DMS79 treated with DMSO at 0.1 percent for 48 hours (cell line): ENCODE measurements at regions not wholly inside any gene's neighbourhood (a gene's known extent, or its start where the extent isn't known, plus 50 kb on each side); places are given as distances from the start of the nearest gene placed in this dataset.
A peak's percentile ranks its signal among the peaks of the same experiment; 100 is the strongest.

Experiments
- DNase-seq: peaks from one replicate; lab custom pipeline; 2025; lab: John Stamatoyannopoulos, UW

DNA sequence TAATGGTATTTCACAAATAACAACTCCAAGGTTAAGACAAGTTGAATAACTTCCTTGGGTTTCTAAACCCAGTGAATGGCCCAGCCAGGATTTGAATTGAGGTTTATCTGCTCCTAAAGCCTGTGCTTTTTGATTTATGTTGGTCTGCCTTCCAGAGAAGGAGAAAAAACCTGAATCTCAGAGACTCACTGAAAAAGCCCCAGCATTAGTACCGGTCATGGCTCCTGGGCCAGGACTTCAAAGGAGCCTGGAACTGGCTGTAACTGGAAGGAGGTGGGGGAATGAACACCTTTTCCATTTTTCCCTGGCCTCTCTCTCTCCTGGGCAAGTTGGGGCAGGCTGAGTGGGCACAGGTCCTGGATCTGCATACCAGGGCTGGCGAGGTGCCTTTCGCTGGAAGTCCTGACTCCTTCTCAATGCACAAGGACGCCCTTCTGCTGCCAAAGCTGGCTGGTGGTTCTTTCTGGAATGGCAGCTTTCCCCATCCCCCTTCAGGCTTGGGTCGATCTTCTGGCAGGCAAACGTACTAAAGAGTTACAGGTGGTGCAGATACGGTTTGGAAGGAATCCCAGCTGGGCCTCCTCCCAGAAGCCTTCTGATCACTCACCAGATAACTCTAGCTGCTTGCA, 268.2 kb downstream of the PTEN start:
- peak; percentile 67 for DNase-seq

DNA sequence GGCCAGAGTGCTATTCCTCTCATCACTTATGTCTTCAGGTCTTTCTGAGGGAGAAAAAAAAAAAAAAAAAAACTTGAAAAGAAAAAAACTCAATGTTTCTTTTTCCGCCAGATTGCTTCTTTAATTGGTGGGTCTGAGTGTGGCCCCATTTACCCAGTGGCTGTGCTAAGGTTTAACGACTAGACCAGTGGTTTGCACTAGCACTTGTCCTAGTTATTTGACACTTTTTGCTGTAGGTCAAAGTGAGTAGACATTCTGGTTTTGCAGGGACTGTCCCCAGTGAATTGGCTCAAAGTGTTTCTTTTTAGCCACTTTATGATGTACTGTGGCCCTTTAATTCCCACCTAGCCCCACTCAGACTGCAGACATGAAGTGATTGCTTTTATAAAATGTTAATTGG, 273.3 kb downstream of the PTEN start:
- peak; percentile 62 for DNase-seq

DNA sequence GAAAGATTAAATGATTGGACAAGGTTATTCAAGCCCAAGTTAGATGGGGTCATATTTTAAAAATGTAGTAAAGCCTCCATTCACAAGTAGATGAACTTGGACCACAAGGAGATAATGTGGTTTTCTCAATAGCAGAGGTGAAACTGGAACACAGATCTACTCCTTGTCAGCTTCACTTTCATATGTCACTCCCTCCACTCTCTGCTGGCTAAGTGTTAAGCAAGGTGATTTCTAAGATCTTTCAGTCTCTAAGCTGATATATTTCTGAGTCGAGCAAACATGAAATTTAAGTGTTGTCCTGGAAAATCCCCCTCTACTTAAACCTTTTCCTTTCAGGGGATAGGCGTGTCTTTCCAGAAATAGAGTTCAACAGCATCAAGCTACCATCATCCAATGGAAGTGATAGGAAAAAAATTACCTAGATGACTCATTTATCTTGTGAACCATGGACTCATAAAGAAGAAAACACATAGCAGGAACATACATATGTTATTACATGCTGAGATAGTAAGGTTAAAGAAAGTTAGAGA, 275.0 kb downstream of the PTEN start:
- DNase-seq = no peak

DNA sequence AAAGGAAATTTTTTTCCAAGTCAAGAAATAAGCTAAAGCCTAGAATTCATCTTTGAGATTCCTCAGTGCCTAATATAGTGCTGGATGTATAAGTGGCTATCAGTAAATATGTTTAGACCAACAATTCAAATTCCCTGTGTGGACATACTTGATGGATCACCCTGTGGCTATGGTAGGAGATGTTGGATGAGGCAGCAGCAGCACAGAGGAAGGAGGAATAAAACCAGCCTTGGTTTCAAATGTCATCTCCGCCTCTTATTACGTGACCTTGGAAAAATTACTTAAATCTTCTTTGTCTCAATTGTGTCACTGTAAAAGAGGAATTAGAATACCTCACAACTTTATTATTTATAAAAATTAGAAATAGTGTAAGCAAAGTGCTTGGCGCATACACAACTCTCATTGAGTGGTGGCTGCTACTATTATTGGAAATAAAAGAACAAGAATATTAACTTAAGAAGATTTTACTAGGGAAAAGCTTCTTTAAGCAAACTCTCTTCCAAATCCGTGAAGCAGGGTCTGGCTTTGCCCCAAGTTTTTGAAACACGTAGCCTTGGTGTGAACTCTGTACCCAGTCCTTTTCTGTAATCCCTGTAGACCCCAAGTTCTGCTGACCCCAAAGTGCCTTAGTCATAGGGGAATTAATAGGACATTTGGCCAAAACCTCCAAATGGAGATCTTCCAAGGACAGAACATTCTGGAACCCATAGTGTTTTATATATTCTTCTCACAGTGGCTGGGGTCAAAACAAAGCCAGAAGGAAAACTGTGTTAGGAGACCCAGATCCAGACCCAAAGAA, 283.8 kb downstream of the PTEN start:
- no peak for DNase-seq

DNA sequence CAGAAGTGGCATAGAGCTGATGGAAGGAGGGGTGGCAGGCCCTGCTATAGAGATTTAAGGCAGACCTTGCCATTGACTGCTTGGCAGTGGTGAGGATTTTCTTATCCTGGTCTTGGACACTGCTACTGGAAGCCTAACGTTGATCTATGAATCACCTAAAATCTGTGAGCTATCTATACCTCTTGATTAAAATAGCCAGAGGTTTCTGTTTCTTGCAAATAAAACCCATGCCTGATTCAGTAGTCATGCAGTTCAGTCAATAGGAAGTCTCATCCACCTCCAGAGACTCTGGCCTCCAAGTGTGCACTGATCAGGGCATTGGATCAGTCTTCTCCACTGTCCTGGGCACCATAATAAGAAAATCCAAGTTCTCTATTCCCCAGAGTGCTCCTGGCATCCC, 286.5 kb downstream of the PTEN start:
- DNase-seq = no peak

DNA sequence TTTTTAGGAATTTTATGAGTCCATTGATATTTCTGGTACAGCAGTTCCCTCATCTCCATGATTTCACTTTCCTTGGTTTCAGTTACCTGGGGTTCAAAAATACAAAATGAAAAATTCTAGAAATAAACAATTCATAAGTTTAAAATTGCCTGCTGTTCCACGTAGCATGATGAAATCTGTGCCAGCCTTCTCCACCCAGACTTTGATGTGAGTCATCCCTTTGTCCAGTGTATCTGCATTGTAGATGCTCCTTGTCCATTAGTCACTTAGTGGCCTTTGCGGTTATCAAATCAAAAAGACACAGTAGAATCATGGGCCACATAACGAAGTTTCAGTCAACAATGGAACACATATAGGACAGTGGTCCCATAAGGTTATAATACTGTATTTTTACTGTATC, 286.9 kb downstream of the PTEN start:
- no peak for DNase-seq

DNA sequence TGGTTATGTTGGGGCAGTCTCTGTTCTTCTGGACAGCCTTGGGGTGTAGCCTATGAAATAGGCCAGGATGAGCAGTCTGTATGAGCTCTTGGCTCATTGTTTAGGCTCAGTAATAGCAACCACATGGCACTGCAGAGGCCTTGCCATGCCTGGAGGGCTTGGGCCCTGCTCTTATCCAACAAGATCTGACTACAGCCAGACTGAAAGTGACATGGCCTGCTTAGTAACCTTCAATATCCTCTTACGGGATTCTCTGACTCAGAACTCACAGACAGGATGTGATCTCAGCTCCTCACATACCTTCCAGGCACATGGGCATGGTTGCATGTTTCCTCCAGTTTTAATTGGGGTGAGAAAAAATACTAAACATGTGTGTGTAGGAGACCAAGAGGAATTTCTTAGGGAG, 289.3 kb downstream of the PTEN start:
- no peak for DNase-seq

DNA sequence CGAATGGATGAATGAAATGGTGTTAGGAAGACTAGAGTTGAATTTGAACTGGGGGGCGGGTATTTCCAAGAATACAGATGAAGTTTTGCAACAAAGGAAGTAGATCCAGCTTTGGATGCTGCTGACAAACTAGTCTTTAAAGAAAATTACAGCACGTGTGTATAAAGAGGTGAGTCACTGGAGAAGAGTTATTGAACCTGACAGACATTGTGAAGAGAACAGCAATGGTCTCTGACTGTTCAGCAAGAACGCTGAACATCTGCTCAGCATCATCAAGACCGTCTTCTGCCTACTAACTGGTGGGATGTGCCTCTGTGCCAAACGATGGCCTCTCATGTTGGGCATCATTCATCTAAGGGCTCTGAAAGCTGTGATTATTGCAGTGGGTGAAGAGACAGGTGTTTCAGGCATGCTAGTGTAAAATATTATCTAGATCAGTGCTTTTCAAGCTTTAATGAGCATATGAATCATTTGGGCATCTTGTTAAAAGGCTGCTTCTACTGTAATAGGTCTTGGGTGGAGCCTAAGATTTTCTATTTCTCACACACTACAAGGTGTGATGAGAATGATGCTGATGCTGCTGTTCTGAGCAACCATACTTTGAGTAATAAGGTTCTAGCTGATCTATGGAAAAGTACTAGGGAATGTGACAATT, 291.3 kb downstream of the PTEN start:
- DNase-seq = no peak

DNA sequence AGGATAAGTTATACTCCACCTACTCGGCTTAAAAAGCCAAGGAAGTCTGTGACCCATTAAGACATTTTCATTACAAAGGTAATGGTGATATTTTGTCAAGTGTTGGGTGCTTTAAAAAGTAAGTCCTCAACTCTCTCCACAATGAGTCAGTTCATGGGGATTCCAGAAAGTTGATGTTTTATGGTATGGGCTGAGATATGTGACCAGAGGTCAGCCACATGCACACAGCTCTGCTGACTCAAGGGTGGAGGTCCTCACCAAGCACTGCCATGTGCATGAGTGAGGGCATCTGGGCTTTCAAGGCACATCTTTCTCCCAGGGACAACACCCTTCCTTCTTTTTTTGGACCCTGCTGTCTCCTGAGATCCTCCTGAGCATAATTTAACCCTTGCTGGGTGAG, 292.9 kb downstream of the PTEN start:
- no peak for DNase-seq

DNA sequence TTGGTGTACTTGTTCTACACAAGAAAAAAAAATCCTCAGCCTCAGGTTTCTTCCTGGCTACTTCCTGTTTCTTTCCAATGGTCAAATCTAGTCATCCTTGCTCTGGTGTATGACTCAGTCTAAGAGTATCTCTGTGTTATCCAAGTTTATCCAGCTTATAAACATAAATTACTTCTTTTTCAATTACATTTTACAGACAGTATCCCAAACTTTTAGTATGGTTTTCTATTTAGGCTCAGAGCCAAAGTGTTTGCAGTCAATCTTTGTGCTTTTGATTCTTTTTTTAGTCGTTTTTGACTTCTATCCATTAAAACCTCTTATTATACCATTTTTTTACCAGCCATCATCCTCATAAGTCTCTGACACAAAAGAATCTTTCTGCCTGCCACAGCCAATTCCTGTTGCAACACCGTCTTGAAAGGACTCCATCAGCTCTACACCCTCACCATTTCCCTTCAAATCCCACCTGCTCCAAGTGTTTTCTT, 294.6 kb downstream of the PTEN start:
- DNase-seq = no peak

DNA sequence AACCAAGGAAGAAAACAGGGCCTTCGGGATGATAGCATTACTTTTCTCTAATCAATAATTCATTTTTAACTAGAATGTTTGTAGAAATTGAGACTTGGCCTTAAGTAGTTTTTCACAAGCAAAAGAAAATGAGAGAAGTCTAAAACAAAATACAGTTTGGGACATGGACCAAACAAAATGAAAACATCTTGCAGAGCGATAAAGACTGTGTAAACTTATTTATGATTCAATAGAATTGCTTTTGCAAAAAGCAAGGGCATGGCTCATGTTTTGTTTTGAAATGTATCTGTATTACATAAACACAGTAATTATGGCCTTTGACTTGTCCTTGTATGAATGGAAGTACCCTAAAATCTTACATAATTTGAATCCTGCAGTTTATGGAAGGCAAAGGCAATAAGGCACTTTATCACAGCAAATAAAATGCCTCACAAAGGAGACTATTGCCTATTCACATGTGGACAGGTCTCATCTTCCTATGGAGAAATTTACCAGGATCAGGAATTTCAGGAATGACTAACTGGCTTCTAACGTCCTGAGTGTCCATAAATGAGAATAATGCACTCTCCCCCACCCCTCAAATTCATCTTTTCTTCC, 295.2 kb downstream of the PTEN start:
- DNase-seq = no peak

DNA sequence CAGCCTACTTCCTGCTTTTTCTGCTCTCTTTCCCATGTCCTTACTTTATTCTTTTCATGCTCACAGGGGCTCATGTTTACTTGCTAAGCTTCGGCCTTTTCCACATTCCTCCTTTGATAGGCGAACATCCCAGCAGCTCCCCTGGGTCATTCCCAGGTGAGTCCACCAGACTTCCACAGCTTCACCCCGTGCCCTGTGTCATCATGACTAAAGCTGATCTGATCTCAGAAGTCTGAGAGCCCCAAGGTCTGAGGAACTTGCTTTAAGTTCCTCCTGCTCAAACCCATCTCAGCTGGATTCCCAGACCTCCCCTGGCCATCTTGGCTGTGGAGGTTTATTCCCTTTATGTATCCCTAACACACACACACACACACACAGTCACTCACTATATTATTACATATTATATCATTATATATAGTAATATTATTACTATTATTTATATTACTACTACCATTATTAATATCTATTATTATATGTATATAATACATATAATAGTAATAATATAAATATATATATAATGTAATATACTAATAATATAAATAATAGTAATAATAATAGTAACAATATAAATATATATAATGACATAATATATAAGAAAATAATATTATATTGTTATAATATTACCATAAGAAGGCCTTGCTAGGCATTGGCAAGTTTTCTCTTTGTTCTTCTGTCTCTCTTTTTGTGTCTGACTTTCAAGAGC, 295.9 kb downstream of the PTEN start:
- no peak for DNase-seq

DNA sequence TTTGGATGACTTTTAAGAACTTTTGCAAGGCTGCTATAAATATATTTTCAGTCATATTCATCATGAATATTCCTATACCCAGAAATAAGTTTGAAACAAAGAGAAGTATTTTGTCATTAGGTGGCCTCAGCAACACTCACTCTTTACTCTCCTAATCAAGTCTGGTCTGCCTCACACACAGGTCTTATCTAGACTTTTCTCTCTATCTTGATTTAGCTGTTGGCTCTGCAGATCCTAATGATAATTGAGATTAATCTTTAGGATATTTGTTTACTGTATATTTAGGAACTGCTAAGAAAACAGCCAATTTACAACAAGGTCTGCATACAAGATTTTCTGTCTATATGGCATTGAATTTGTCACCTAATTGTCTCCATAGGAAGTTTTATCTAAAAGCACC, 297.6 kb downstream of the PTEN start:
- DNase-seq = no peak

DNA sequence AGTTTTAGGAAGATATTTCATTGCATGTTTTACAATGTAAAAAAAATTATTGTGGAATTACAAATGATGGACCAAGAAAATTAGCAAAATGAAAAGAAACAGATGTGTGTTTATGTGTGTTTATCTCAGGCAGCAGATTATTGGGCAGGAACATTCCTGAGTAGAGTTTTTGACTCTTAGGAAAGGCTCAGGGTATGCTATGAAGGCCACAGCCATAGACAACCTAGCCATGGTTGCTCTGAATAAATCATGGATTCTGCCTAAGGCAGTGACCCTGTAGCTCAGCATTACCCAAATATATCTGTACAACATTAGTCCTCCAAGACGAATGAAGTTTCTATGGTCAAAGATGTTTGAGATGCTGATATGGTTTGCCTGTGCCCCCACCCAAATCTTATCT, 298.3 kb downstream of the PTEN start:
- DNase-seq = no peak

DNA sequence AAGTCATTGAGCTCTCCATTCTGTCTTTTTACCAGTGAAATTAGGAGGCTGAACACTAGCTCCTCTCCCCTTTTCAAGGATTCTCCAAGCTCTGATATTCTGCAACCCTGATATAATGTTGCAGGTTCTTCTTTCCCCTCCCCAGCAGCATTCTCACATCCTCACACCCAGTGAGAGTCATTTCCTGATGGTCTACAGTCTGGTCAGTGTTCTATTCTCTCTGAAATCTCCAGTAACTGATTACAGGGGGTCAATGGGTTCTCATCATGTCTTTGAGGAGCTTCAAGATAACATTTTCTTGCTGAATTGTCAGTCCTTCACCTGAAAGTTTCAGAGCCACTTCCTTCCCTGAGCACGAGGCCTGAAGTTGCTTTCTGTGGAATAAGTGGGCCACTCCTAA, 299.4 kb downstream of the PTEN start:
- DNase-seq = no peak

DNA sequence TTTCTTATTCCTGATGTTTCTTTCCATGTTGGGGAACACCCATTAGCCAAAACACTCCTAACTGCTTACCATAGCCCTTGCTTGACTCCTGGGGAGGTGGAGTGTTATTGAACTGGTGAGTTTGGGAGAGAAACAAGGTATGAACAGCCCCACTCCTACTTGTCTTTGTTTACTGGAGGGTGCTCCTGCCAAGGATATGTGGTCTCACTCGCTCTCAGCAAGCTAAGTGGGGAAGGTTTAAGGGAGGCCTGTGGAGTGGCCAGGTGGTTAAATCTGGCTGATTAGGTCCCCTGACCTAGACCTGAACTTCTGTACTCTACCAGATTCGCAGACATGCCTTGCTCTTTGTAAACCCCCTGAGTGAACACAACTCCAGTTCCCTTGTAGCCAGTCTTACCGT, 300.1 kb downstream of the PTEN start:
- DNase-seq = peak; percentile 71

DNA sequence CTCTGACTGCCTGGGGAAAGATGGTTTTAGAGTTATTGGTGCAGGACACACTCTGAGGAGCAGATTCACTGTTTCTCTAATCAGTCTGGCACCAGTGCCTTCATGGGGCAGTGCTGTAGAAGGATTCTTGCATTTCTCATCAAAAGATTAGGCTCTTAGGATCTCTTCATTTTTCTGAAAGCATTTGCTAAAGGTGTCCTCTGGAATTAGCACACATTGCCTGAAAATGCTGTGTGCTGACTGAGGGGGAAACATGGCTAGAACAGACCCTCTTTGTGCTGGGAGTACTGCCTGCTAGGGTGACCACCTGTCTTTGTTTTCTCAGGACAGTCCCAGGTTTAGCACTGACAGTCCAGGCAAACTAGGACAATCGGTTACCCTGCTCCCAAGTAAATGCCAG, 301.0 kb downstream of the PTEN start:
- no peak for DNase-seq

DNA sequence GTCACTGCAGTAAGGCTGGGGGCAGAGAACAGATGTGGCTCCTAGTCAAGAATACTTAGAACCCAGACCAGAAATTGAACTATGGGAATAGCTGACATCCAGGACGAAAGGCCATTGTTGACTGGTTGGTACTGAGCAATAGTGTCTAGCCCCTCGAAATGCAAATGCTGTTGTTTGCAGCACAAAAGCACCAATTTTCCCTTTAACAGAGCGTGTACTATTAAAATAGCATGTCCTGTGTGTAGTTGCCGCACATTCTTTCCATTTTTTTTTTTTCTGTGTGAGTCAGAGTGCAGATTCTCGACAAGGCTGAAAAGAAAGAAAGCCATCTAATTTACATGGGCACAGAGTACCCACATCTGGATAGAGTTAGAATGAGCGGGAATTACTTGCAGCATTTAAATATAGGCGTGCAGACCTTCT, 302.4 kb downstream of the PTEN start:
- no peak for DNase-seq

DNA sequence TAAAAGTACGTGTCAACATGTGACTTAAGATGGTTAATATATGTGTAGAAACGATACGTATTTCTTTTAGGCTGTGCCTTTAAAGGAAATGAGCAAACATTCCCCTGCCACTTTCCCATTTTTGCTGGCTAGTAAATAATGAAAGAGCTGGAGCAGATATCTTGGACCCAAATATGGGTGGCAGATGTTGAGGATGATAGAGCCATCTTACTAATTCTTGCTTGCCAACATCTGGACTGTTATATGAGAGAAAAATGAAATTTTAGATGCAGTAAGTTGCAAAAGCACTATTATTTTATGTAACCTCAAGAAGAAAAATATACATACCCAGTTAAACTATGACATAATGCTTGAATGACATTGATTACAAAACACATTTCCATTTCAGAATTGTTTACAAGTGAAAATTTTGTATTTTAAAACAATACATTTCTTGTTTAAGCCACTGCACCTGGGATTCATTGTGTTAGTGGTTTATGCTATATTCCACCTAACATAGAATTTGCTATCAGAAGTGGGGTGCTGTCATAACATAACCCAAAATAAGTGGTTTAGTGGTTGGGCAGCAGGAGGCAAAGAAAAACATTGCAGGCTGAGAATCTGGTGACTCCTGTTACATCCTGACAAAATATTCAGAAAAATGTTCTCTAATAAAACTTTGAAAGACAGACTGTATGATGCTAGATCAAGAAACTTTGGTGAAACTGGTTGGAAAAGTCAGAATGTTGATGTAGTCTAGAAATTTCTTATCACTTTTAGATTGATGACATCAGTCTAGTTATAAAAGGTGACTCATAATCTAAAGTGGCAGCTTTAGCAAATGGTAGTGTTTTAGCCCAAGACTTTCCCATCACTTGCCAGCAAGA, 305.0 kb downstream of the PTEN start:
- DNase-seq = no peak

DNA sequence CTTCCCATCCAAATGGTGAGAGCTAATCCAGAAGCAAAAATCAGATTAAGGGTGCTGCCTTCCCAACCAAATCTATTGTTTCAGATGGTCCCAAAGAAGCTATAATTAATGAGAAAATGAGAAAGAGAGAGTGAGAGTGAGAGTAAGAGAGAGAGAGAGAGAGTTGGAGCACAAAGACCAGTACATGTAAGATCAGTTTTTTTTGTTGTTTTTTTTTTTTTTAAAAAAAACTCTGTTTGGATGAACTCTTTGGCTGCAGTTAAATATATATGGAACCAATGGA, 305.6 kb downstream of the PTEN start:
- DNase-seq = no peak

DNA sequence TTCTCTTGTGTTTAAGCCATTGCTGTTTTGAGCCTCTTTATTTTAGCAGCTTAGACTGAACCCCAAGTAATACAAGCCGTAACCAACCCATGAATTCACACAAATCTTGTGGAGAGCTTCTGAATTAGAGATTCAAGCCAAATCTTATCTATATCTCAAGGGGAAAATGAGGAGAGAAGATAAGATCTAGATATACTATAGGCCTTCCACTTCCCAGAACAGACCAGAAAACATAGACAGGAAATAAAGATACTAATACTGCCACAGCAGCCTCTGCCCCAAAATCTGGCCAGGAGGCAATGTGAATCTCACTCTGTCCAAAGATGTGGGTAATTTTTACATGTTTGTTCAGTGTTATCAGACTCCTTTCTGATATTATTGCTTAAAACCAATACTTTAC, 307.2 kb downstream of the PTEN start:
- DNase-seq = no peak
